PFSK-1 (cell line): ENCODE measurements at regions not wholly inside any gene's neighbourhood (a gene's known extent, or its start where the extent isn't known, plus 50 kb on each side); places are given as distances from the start of the nearest gene placed in this dataset.

Source experiments
- FOXP2 ChIP-seq: optimal IDR thresholded peaks from 2 replicates; pipeline ENCODE3; 2011; ENCODE audit warnings: borderline replicate concordance, control low read depth, inconsistent platforms; ENCODE audit not compliant: insufficient read depth; ENCODE audit errors: extremely low read length, extremely low read depth
- POLR2AphosphoS5 ChIP-seq: IDR thresholded peaks from 2 replicates; pipeline ENCODE4 v1.6.1; 2012; ENCODE audit warnings: low read depth, mild to moderate bottlenecking, control low read depth, low read length, moderate library complexity
- REST ChIP-seq, 2 experiments: IDR thresholded peaks; 2 replicates each; pipeline versions ENCODE4 v1.6.1 to v1.8.0; 2011 to 2012; ENCODE audit warnings: low read depth in 2 of 2, low read length in 2 of 2, control low read depth in 1 of 2, inconsistent platforms in 1 of 2, mild to moderate bottlenecking in 1 of 2, moderate library complexity in 1 of 2; ENCODE audit not compliant: insufficient read depth in 1 of 2
- SIN3A ChIP-seq: IDR thresholded peaks from 2 replicates; pipeline ENCODE4 v1.6.1; 2012; ENCODE audit warnings: mild to moderate bottlenecking, low read length, moderate library complexity, borderline replicate concordance; ENCODE audit not compliant: insufficient read depth
- TAF1 ChIP-seq: IDR thresholded peaks from 2 replicates; pipeline ENCODE4 v1.6.1; 2012; ENCODE audit warnings: low read length, control low read depth, borderline replicate concordance; ENCODE audit not compliant: insufficient read depth

- TF ChIP-seq POLR2AphosphoS5, result no peak
- TF ChIP-seq TAF1, result no peak
- TF ChIP-seq SIN3A, result no peak
- no peak for TF ChIP-seq REST (IDR thresholded peaks at IDR 0.05; ENCODE audit: insufficient read depth in 1 of 2, low read depth in 2 of 2, low read length in 2 of 2)
- TF ChIP-seq FOXP2, result no peak
Observed at GRCh38 chr7:136303162-136303561, 326.0 kb upstream of the MTPN start.

GRCh38 chr7:136302049-136302448, 324.9 kb upstream of the MTPN start:
- TF ChIP-seq POLR2AphosphoS5, result no peak
- no peak for TF ChIP-seq TAF1
- TF ChIP-seq REST (IDR thresholded peaks at IDR 0.05; ENCODE audit: insufficient read depth in 1 of 2, low read depth in 2 of 2, low read length in 2 of 2), result no peak
- TF ChIP-seq SIN3A, result no peak
- no peak for TF ChIP-seq FOXP2

GRCh38 chr7:136294977-136295376, 317.8 kb upstream of the MTPN start:
- TF ChIP-seq POLR2AphosphoS5 (no peak), TAF1 (no peak), REST (IDR thresholded peaks at IDR 0.05; ENCODE audit: insufficient read depth in 1 of 2, low read depth in 2 of 2, low read length in 2 of 2) (no peak), FOXP2 (no peak), SIN3A (no peak)

GRCh38 chr7:136293841-136294391, 316.8 kb upstream of the MTPN start:
- TF ChIP-seq TAF1 (no peak), SIN3A (no peak), REST (IDR thresholded peaks at IDR 0.05; ENCODE audit: insufficient read depth in 1 of 2, low read depth in 2 of 2, low read length in 2 of 2) (no peak), FOXP2 (no peak), POLR2AphosphoS5 (no peak)

GRCh38 chr7:136293272-136293671, 316.1 kb upstream of the MTPN start:
- TF ChIP-seq FOXP2, result no peak
